SK-N-SH (cell line): ENCODE measurements at regions not wholly inside any gene's neighbourhood (a gene's known extent, or its start where the extent isn't known, plus 50 kb on each side); places are given as distances from the start of the nearest gene placed in this dataset.

Source experiments
- CTCF ChIA-PET: fragments of 300-600, 350-600 bp; formaldehyde crosslinking; extraction: SDS; loops from one replicate; lab custom pipeline; 2021; lab: Yijun Ruan, JAX
- POLR2A ChIA-PET: fragments of 350-600 bp; sonication (Branson Sonifier 250); formaldehyde crosslinking; extraction: SDS; loops from one replicate; lab custom pipeline; 2020; ENCODE audit warnings: antibody characterized with exemption, inconsistent platforms; lab: Yijun Ruan, JAX
- DNase-seq: peaks from one replicate; pipeline ENCODE4 v3.0.0; 2012
- H2AFZ ChIP-seq: fragments of 200-600 bp; sonication (generic); 2 replicates; pipeline ENCODE4 v1.8.1; 2016; ENCODE audit warnings: antibody characterized with exemption, mild to moderate bottlenecking, low read depth
- H3F3A ChIP-seq: fragments of 200-600 bp; sonication (generic); replicated peaks from 2 replicates; pipeline ENCODE3; 2016; ENCODE audit warnings: antibody characterized with exemption, mild to moderate bottlenecking; ENCODE audit not compliant: insufficient read depth
- H3K27ac ChIP-seq, 2 experiments: fragments of 200-500 bp in 1 of 2; fragments of 200-600 bp in 1 of 2; sonication (Bioruptor generic) in 1 of 2; sonication (generic), shearing (Covaris generic) in 1 of 2; 2 replicates each; pipeline versions ENCODE4 v1.5.1 to v1.6.1; 2014 to 2016; ENCODE audit warnings: low read depth in 2 of 2, inconsistent platforms in 1 of 2, low read length in 1 of 2, mild to moderate bottlenecking in 1 of 2, mixed read lengths in 1 of 2
- H3K27me3 ChIP-seq: fragments of 200-600 bp; sonication (generic), shearing (Covaris generic); 2 replicates; pipeline ENCODE4 v1.6.1; 2016; ENCODE audit warnings: mixed run types; ENCODE audit not compliant: insufficient read depth
- H3K36me3 ChIP-seq, 2 experiments: fragments of 200-500 bp in 1 of 2; fragments of 200-600 bp in 1 of 2; sonication (Bioruptor generic) in 1 of 2; sonication (generic) in 1 of 2; replicated peaks in 1 of 2; 2 replicates each; pipeline versions ENCODE3 to v1.5.1; 2014 to 2016; ENCODE audit warnings: low read length in 1 of 2, mild to moderate bottlenecking in 1 of 2; ENCODE audit not compliant: insufficient read depth in 2 of 2, control insufficient read depth in 1 of 2
- H3K4me1 ChIP-seq, 2 experiments: fragments of 200-500 bp in 1 of 2; fragments of 200-600 bp in 1 of 2; sonication (Bioruptor generic) in 1 of 2; sonication (generic), shearing (Covaris generic) in 1 of 2; 2 replicates each; pipeline versions ENCODE4 v1.5.1 to v1.6.1; 2014 to 2016; ENCODE audit warnings: low read depth in 1 of 2, low read length in 1 of 2, mixed run types in 1 of 2; ENCODE audit not compliant: insufficient read depth in 2 of 2, control insufficient read depth in 1 of 2
- H3K4me2 ChIP-seq: fragments of 200-600 bp; sonication (generic), shearing (Covaris generic); 2 replicates; pipeline ENCODE4 v1.6.1; 2017; ENCODE audit warnings: mixed run types
- H3K4me3 ChIP-seq, 2 experiments: fragments of 200-500 bp in 1 of 2; fragments of 200-600 bp in 1 of 2; sonication (Bioruptor generic) in 1 of 2; sonication (generic), shearing (Covaris generic) in 1 of 2; 2 replicates each; pipeline versions ENCODE4 v1.5.1 to v1.8.1; 2014 to 2016; ENCODE audit warnings: low read depth in 2 of 2, inconsistent platforms in 1 of 2, low read length in 1 of 2, mild to moderate bottlenecking in 1 of 2, mixed read lengths in 1 of 2, moderate library complexity in 1 of 2
- H3K79me2 ChIP-seq: fragments of 200-600 bp; sonication (generic); 2 replicates; pipeline ENCODE4 v1.8.1; 2017; ENCODE audit warnings: mild to moderate bottlenecking; ENCODE audit not compliant: insufficient read depth
- H3K9ac ChIP-seq: fragments of 200-600 bp; sonication (generic); 2 replicates; pipeline ENCODE4 v1.6.1; 2017; ENCODE audit warnings: mixed run types
- H3K9me2 ChIP-seq: fragments of 200-600 bp; sonication (generic); 2 replicates; pipeline ENCODE4 v1.6.1; 2017; ENCODE audit warnings: mixed run types
- H3K9me3 ChIP-seq: fragments of 200-600 bp; sonication (generic); 2 replicates; pipeline ENCODE4 v1.6.1; 2017; ENCODE audit warnings: mixed run types, mild to moderate bottlenecking, moderate library complexity
- H4K20me1 ChIP-seq: fragments of 200-600 bp; sonication (generic); 2 replicates; pipeline ENCODE4 v1.6.1; 2017; ENCODE audit warnings: mild to moderate bottlenecking, mixed run types; ENCODE audit not compliant: insufficient read depth
- JUND ChIP-seq: IDR thresholded peaks from 2 replicates; pipeline ENCODE4 v1.4.0; 2012
- RXRA ChIP-seq: IDR thresholded peaks from 2 replicates; pipeline ENCODE4 v1.4.0; 2012; ENCODE audit warnings: low read depth, mild to moderate bottlenecking, borderline replicate concordance
- SMC3 ChIP-seq: IDR thresholded peaks from 2 replicates; pipeline ENCODE4 v1.6.1; 2012; ENCODE audit warnings: low read depth, low read length, improper control_type of control experiment
- TCF12 ChIP-seq: IDR thresholded peaks from 2 replicates; pipeline ENCODE4 v1.4.0; 2012
- WGBS: methylation state at CpG from one replicate; pipeline ENCODE4 v1.1.6; 2017; ENCODE audit warnings: low lambda C conversion rate; 5-methylcytosine and 5-hydroxymethylcytosine counted together
- TF ChIP-seq, protein P1 (sequence below): IDR thresholded peaks from 2 replicates; pipeline ENCODE4 v1.4.0; 2012; ENCODE audit warnings: low read depth, borderline replicate concordance
- TF ChIP-seq, protein P2 (sequence below): IDR thresholded peaks from 2 replicates; pipeline ENCODE4 v1.6.1; 2012; ENCODE audit warnings: mild to moderate bottlenecking, low read depth, low read length, moderate library complexity
- TF ChIP-seq, protein P3 (sequence below): IDR thresholded peaks from 2 replicates; pipeline ENCODE4; 2012
- TF ChIP-seq, protein P4 (sequence below): fragments of 150-350 bp; IDR thresholded peaks from 2 replicates; pipeline ENCODE4 v1.6.1; 2016; ENCODE audit warnings: mild to moderate bottlenecking, low read depth, low read length
- TF ChIP-seq, protein P5 (sequence below): IDR thresholded peaks from 2 replicates; pipeline ENCODE4 v1.4.0; 2012; ENCODE audit warnings: low read depth, borderline replicate concordance

DNA sequence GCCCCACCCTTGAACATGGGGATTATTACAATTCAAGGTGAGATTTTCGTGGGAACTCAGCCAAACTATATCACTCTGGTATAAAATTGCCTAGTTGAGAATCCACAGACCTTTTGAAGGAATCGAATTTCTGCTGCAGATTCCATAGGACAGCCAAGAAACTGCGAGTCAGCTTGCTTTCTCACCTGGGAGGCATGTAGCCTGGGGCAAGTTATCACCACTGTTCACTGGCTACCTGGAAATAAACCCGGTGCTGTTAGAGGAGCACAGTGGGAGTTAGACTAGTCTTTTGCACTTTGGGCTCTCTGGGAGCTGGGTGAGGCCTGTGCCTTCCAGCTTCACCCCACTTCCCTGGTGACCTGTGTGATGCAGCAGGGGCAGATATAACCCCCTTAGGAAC, 1043.5 kb downstream of the TDRD15 start:
- no peaks in the 10 kb centered on the region for H3K4me1 ChIP-seq
- TF ChIP-seq, protein P1, sequence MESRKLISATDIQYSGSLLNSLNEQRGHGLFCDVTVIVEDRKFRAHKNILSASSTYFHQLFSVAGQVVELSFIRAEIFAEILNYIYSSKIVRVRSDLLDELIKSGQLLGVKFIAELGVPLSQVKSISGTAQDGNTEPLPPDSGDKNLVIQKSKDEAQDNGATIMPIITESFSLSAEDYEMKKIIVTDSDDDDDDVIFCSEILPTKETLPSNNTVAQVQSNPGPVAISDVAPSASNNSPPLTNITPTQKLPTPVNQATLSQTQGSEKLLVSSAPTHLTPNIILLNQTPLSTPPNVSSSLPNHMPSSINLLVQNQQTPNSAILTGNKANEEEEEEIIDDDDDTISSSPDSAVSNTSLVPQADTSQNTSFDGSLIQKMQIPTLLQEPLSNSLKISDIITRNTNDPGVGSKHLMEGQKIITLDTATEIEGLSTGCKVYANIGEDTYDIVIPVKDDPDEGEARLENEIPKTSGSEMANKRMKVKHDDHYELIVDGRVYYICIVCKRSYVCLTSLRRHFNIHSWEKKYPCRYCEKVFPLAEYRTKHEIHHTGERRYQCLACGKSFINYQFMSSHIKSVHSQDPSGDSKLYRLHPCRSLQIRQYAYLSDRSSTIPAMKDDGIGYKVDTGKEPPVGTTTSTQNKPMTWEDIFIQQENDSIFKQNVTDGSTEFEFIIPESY: no peak
- TF ChIP-seq RXRA (no peak), SMC3 (no peak), JUND (no peak), TCF12 (no peak)
- TF ChIP-seq, protein P2, sequence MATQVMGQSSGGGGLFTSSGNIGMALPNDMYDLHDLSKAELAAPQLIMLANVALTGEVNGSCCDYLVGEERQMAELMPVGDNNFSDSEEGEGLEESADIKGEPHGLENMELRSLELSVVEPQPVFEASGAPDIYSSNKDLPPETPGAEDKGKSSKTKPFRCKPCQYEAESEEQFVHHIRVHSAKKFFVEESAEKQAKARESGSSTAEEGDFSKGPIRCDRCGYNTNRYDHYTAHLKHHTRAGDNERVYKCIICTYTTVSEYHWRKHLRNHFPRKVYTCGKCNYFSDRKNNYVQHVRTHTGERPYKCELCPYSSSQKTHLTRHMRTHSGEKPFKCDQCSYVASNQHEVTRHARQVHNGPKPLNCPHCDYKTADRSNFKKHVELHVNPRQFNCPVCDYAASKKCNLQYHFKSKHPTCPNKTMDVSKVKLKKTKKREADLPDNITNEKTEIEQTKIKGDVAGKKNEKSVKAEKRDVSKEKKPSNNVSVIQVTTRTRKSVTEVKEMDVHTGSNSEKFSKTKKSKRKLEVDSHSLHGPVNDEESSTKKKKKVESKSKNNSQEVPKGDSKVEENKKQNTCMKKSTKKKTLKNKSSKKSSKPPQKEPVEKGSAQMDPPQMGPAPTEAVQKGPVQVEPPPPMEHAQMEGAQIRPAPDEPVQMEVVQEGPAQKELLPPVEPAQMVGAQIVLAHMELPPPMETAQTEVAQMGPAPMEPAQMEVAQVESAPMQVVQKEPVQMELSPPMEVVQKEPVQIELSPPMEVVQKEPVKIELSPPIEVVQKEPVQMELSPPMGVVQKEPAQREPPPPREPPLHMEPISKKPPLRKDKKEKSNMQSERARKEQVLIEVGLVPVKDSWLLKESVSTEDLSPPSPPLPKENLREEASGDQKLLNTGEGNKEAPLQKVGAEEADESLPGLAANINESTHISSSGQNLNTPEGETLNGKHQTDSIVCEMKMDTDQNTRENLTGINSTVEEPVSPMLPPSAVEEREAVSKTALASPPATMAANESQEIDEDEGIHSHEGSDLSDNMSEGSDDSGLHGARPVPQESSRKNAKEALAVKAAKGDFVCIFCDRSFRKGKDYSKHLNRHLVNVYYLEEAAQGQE: no peak
- TF ChIP-seq, protein P3, sequence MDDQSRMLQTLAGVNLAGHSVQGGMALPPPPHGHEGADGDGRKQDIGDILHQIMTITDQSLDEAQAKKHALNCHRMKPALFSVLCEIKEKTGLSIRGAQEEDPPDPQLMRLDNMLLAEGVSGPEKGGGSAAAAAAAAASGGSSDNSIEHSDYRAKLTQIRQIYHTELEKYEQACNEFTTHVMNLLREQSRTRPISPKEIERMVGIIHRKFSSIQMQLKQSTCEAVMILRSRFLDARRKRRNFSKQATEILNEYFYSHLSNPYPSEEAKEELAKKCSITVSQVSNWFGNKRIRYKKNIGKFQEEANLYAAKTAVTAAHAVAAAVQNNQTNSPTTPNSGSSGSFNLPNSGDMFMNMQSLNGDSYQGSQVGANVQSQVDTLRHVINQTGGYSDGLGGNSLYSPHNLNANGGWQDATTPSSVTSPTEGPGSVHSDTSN: no peak
- TF ChIP-seq, protein P4, sequence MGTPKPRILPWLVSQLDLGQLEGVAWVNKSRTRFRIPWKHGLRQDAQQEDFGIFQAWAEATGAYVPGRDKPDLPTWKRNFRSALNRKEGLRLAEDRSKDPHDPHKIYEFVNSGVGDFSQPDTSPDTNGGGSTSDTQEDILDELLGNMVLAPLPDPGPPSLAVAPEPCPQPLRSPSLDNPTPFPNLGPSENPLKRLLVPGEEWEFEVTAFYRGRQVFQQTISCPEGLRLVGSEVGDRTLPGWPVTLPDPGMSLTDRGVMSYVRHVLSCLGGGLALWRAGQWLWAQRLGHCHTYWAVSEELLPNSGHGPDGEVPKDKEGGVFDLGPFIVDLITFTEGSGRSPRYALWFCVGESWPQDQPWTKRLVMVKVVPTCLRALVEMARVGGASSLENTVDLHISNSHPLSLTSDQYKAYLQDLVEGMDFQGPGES: no peak
- TF ChIP-seq, protein P5, sequence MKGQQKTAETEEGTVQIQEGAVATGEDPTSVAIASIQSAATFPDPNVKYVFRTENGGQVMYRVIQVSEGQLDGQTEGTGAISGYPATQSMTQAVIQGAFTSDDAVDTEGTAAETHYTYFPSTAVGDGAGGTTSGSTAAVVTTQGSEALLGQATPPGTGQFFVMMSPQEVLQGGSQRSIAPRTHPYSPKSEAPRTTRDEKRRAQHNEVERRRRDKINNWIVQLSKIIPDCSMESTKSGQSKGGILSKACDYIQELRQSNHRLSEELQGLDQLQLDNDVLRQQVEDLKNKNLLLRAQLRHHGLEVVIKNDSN: no peak
- no peaks in the 10 kb centered on the region for H3K36me3 ChIP-seq
- no peaks in the 10 kb centered on the region for H3K9me2 ChIP-seq
- no peaks in the 10 kb centered on the region for H3K79me2 ChIP-seq
- H3K9me3 ChIP-seq: peaks cover 6% of the 10 kb centered on the region; the same call in 1 of the 2 replicates
- H4K20me1 ChIP-seq: no peaks in the 10 kb centered on the region
- H3K4me2 ChIP-seq: no peak overlapping the region
- H3K9ac ChIP-seq: no peak overlapping the region
- ChIA-PET CTCF (interaction anchor here (1.2 kb wide), 1 partner anchor 12 kb away, joined by 3 read pairs; no protein-coding TSS in a partner anchor), POLR2A (no interaction called here)
- no peak for DNase-seq
- no peak overlapping the region for H3K27ac ChIP-seq
- H3F3A ChIP-seq: no peaks in the 10 kb centered on the region
- no peak overlapping the region for H3K4me3 ChIP-seq
- no peaks in the 10 kb centered on the region for H3K27me3 ChIP-seq
- 13% methylated on average over 3 of the region's 4 CpGs for WGBS
- H2AFZ ChIP-seq: no peak overlapping the region
